Activated naive CD4-positive, alpha-beta T cell treated with anti-CD3 and anti-CD28 coated beads for 36 hours (primary cell): ENCODE measurements at regions not wholly inside any gene's neighbourhood (a gene's known extent, or its start where the extent isn't known, plus 50 kb on each side); places are given as distances from the start of the nearest gene placed in this dataset.

Source experiments
- CTCF ChIA-PET: fragments of 350-600 bp; sonication (Branson Sonifier 250); formaldehyde crosslinking; loops from one replicate; lab custom pipeline; 2021; ENCODE audit warnings: antibody characterized with exemption; lab: Charles Lee
- DNase-seq: peaks from one replicate; pipeline ENCODE4 v3.0.0-alpha.2; 2020
- H3K27ac Mint-ChIP-seq: one replicate; pipeline ENCODE4 v1.8.0; 2021; ENCODE audit warnings: mild to moderate bottlenecking, mixed read lengths
- H3K27me3 Mint-ChIP-seq: one replicate; pipeline ENCODE4 v1.8.0; 2021; ENCODE audit warnings: low read depth, mixed read lengths
- H3K36me3 Mint-ChIP-seq: one replicate; pipeline ENCODE4 v1.8.0; 2021; ENCODE audit warnings: low read depth, mixed read lengths
- H3K4me1 Mint-ChIP-seq: one replicate; pipeline ENCODE4 v1.8.0; 2021; ENCODE audit warnings: low read depth, mixed read lengths
- H3K4me3 Mint-ChIP-seq: one replicate; pipeline ENCODE4 v1.8.0; 2021; ENCODE audit warnings: mild to moderate bottlenecking, moderate library complexity, mixed read lengths
- H3K9me3 Mint-ChIP-seq: one replicate; pipeline ENCODE4 v1.8.0; 2021; ENCODE audit warnings: mixed read lengths
- intact Hi-C: fragments of 100-400 bp; cut with micrococcal nuclease; formaldehyde crosslinking; loops from one replicate; pipeline ENCODE4 v1.15.1; 2023

DNA sequence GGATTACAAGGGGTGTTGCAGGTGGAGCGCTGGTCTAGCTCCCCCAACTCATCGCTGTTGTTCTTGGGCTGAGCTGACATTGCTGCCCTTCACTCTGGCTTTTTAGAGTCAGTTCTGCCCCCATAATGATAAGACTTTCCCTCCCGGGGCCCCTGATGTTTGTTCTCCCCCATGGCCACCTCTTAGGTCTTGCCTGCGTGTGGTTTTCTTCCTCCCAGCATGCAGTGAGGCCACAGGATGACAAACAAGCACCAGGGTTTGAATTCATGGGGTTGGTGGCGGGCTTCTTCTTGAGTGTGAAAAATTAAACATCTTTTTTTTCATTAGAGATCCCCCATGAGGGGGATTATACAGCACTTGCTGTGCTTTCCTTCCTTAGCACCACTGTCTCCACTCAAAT is 74.1 kb downstream of the CTAGE1 start:
- Mint-ChIP-seq H3K4me3 (no peak overlapping the region), H3K27ac (no peak overlapping the region), H3K9me3 (no peaks in the 10 kb centered on the region), H3K27me3 (peaks cover 26% of the 10 kb centered on the region), H3K36me3 (no peaks in the 10 kb centered on the region), H3K4me1 (peaks cover 4% of the 10 kb centered on the region)
- intact Hi-C loops, result no loop called here
- CTCF ChIA-PET, result no interaction called here
- DNase-seq, result no peak

GRCh38 chr18:22342625-22343024 is 75.1 kb downstream of the CTAGE1 start:
- Mint-ChIP-seq H3K27me3 (peaks cover 21% of the 10 kb centered on the region), H3K4me3 (no peak overlapping the region), H3K9me3 (no peaks in the 10 kb centered on the region), H3K27ac (peak overlapping the region; percentile 24), H3K36me3 (no peaks in the 10 kb centered on the region), H3K4me1 (peaks cover 4% of the 10 kb centered on the region)
- DNase-seq, result no peak
- CTCF ChIA-PET, result interaction anchor here (0.9 kb wide), 1 partner anchor 10 kb away, joined by 3 read pairs; no protein-coding TSS in a partner anchor
- intact Hi-C loops, result no loop called here

- Mint-ChIP-seq H3K27me3 (peaks cover under 1% of the 10 kb centered on the region), H3K4me3 (no peak overlapping the region), H3K36me3 (no peaks in the 10 kb centered on the region), H3K4me1 (peaks cover 2% of the 10 kb centered on the region), H3K9me3 (no peaks in the 10 kb centered on the region), H3K27ac (no peak overlapping the region)
- intact Hi-C loops, result no loop called here
- CTCF ChIA-PET, result no interaction called here
- DNase-seq, result no peak
Observed at GRCh38 chr18:22340331-22340730, 77.4 kb downstream of the CTAGE1 start.

DNA sequence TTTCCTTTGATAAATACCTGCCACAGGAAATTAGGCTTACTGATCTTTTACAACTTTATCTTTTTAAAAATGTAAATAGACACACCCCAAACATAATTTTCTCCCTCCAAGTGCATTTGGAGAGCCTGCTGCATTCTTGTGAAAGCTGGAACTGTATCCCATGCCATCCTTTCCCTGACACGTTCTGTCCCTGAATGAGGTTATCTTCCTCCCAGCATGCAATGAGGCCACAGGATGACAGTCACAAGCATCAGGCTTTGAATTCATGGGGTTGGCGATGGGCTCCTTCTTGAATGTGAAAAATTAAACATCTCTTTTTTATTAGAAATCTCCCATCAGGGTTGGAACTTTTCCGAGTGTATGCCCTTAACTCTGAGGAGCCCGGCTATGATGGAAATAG is 77.8 kb downstream of the CTAGE1 start:
- DNase-seq, result no peak
- Mint-ChIP-seq H3K4me3 (no peak overlapping the region), H3K9me3 (no peaks in the 10 kb centered on the region), H3K36me3 (no peaks in the 10 kb centered on the region), H3K27ac (no peak overlapping the region), H3K4me1 (peaks cover 2% of the 10 kb centered on the region), H3K27me3 (no peaks in the 10 kb centered on the region)
- intact Hi-C loops, result no loop called here
- CTCF ChIA-PET, result no interaction called here

DNA sequence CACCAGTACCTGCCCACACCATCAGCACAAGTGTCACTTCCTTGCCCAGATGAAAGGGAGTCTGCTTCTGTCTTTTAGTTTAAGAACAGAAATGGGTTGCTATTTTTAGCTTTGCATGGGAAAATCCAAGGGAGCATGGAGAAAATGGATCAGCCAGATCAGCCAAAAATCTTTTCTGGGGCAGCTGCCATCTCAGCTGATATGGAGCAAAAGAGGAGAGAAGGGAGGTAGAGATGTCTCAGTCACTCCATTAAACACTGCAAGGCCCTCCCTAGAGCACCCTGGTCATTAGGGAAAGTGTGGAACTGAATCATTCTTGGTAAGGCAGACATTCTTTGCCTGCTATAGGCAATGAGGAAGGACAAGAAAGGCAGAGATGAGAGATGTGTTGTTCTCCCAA is 79.9 kb downstream of the CTAGE1 start:
- Mint-ChIP-seq H3K36me3 (no peaks in the 10 kb centered on the region), H3K4me3 (no peak overlapping the region), H3K4me1 (peaks cover 2% of the 10 kb centered on the region), H3K27ac (no peak overlapping the region), H3K9me3 (no peaks in the 10 kb centered on the region), H3K27me3 (no peaks in the 10 kb centered on the region)
- DNase-seq, result no peak
- CTCF ChIA-PET, result no interaction called here
- intact Hi-C loops, result no loop called here

- Mint-ChIP-seq H3K36me3 (no peaks in the 10 kb centered on the region), H3K4me3 (no peak overlapping the region), H3K9me3 (no peaks in the 10 kb centered on the region), H3K4me1 (peaks cover 2% of the 10 kb centered on the region), H3K27me3 (no peaks in the 10 kb centered on the region), H3K27ac (no peak overlapping the region)
- CTCF ChIA-PET, result no interaction called here
- DNase-seq, result no peak
- intact Hi-C loops, result no loop called here
Observed at GRCh38 chr18:22337306-22337705, 80.4 kb downstream of the CTAGE1 start.

DNA sequence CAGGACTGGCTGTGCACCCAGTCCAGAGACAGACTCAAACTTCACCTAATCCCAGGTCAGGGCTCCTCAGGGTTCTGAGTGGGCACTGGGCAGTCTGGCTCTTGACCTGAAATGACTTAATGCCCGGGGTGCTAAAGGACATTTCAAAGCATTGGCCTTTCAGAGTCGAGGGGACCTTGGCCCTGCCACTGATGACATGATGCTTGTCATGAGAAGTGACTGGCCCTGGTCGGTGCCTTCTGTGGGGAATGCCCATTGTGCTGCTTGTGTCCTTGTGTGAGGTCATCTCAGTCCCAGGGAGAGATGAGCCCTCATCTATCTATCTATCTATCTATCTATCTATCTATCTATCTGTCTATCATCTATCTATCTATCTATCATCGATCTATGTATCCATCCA is 81.3 kb downstream of the CTAGE1 start:
- Mint-ChIP-seq H3K4me3 (no peak overlapping the region), H3K4me1 (no peaks in the 10 kb centered on the region), H3K36me3 (no peaks in the 10 kb centered on the region), H3K9me3 (no peaks in the 10 kb centered on the region), H3K27me3 (no peaks in the 10 kb centered on the region), H3K27ac (no peak overlapping the region)
- CTCF ChIA-PET, result no interaction called here
- DNase-seq, result no peak
- intact Hi-C loops, result no loop called here

- Mint-ChIP-seq H3K9me3 (no peaks in the 10 kb centered on the region), H3K27me3 (no peaks in the 10 kb centered on the region), H3K4me1 (no peaks in the 10 kb centered on the region), H3K4me3 (no peak overlapping the region), H3K27ac (no peak overlapping the region), H3K36me3 (no peaks in the 10 kb centered on the region)
- intact Hi-C loops, result no loop called here
- DNase-seq, result no peak
- CTCF ChIA-PET, result no interaction called here
Observed at GRCh38 chr18:22335731-22336198, 82.0 kb downstream of the CTAGE1 start.

- CTCF ChIA-PET, result no interaction called here
- Mint-ChIP-seq H3K27me3 (no peaks in the 10 kb centered on the region), H3K9me3 (no peaks in the 10 kb centered on the region), H3K4me3 (no peak overlapping the region), H3K4me1 (no peaks in the 10 kb centered on the region), H3K27ac (peak overlapping the region; percentile 11), H3K36me3 (no peaks in the 10 kb centered on the region)
- intact Hi-C loops, result no loop called here
- no peak for DNase-seq
Observed at GRCh38 chr18:22334567-22334966, 83.1 kb downstream of the CTAGE1 start.

- Mint-ChIP-seq H3K9me3 (no peaks in the 10 kb centered on the region), H3K4me3 (no peak overlapping the region), H3K36me3 (no peaks in the 10 kb centered on the region), H3K27me3 (no peaks in the 10 kb centered on the region), H3K27ac (no peak overlapping the region), H3K4me1 (no peaks in the 10 kb centered on the region)
- CTCF ChIA-PET, result interaction anchor here (1.1 kb wide), 1 partner anchor 10 kb away, joined by 3 read pairs; no protein-coding TSS in a partner anchor
- intact Hi-C loops, result no loop called here
- DNase-seq, result no peak
Observed at GRCh38 chr18:22332590-22332989, 85.1 kb downstream of the CTAGE1 start.

DNA sequence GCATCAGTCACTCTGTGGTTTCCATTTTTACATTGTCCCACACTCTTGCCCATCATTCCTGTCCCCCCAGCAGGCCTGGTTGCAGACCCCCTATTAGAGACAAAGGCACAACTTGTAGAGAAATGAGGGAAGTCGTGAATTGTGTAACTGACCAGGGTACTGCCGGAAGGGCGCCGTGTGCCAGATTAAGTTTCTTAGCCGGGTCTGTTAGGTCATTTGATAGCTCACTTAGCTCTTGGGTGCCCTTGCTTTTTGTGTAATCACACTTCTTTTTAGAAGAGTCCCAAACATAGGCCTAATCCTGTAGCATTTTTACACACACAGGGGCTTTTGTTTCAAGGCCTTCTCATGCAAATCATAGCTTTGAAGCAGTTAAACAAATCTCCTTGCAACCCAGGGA is 87.2 kb downstream of the CTAGE1 start:
- H3K9me3 Mint-ChIP-seq, result no peaks in the 10 kb centered on the region
- CTCF ChIA-PET, result no interaction called here
- H3K36me3 Mint-ChIP-seq, result no peaks in the 10 kb centered on the region
- H3K4me1 Mint-ChIP-seq, result no peaks in the 10 kb centered on the region
- no peaks in the 10 kb centered on the region for H3K27me3 Mint-ChIP-seq
- no peak overlapping the region for H3K4me3 Mint-ChIP-seq
- no peak for DNase-seq
- H3K27ac Mint-ChIP-seq, result no peak overlapping the region
- intact Hi-C loops, result no loop called here

GRCh38 chr18:22325396-22325795 is 92.3 kb downstream of the CTAGE1 start:
- Mint-ChIP-seq H3K4me3 (no peak overlapping the region), H3K27me3 (no peaks in the 10 kb centered on the region), H3K27ac (no peak overlapping the region), H3K9me3 (no peaks in the 10 kb centered on the region), H3K4me1 (no peaks in the 10 kb centered on the region), H3K36me3 (no peaks in the 10 kb centered on the region)
- CTCF ChIA-PET, result no interaction called here
- intact Hi-C loops, result no loop called here
- no peak for DNase-seq

DNA sequence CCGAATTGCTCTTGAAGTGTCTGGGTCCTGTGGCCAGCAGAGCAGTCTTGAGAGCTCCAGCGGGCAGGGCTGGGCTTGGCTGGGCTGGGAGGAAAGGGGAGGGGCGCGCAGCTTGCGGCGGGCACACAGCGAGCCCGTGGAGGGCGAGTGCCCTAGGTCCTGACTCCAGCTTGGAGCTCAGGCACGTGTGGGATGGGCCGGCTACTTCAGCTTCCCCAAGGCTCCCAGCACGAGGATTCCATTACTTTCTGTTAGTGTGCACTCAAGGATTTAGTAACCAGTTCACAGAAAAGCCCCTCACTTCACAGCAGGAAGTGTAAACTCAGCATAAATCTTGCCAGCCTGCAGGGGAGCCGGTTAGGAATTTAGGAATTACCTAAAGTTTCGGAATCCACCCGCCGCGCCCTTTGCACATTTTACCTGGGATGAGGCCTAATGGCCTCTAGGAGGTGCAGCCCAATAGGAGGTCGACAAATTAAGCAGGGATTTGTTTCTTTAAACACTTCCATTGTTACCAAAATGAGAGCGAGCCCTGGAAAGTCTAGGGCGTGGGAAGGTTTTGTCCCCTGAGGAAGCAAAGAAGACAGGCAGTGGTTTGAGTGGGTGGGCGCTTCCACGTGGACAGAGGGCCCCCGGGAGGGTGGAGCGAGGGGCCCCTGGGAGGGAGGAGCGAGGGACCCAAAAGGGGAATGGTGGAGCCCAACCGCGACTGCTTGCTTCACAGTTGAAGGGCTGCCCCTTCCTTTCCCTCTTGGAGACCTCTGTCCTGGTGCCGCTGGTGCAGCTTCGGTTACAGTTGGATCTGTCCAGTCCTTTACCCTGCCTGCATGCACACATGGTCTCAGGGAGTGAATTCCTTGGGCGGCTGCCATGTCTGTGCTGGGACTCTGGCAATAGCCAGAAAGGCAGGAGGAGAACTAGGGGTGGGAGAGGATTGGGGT is 93.3 kb downstream of the CTAGE1 start:
- intact Hi-C loops, result no loop called here
- no peaks in the 10 kb centered on the region for H3K9me3 Mint-ChIP-seq
- CTCF ChIA-PET, result no interaction called here
- no peaks in the 10 kb centered on the region for H3K27me3 Mint-ChIP-seq
- no peaks in the 10 kb centered on the region for H3K4me1 Mint-ChIP-seq
- H3K4me3 Mint-ChIP-seq, result no peak overlapping the region
- DNase-seq, result no peak
- no peaks in the 10 kb centered on the region for H3K36me3 Mint-ChIP-seq
- H3K27ac Mint-ChIP-seq, result no peak overlapping the region
